Uterus (tissue), 2 donors: ENCODE measurements at regions not wholly inside any gene's neighbourhood (a gene's known extent, or its start where the extent isn't known, plus 50 kb on each side); places are given as distances from the start of the nearest gene placed in this dataset.
"Not testable (repeated sequence)": the region's sequence is repeated elsewhere in the genome, so short reads cannot be mapped to it uniquely, and the experiment has no call there.

Source experiments
- CTCF ChIP-seq, 4 experiments: fragments of 200-600 bp in 2 of 4; fragments of 450-650 bp in 2 of 4; sonication (generic) in 2 of 4; IDR thresholded peaks; one replicate each; pipeline ENCODE4 v1.5.1; 2016 to 2019; ENCODE audit warnings: antibody characterized with exemption in 4 of 4, mild to moderate bottlenecking in 2 of 4, moderate library complexity in 1 of 4
- POLR2A ChIP-seq, 2 donors: fragments of 450-650 bp; IDR thresholded peaks; one replicate each; pipeline ENCODE4 v1.6.1; 2016; ENCODE audit warnings: antibody characterized with exemption in 2 of 2, mild to moderate bottlenecking in 1 of 2, moderate library complexity in 1 of 2

- TF ChIP-seq CTCF, POLR2A (IDR thresholded peaks at IDR 0.05): not testable (repeated sequence)
Observed at GRCh38 chr7:149982537-149983112, 108.9 kb downstream of the ATP6V0E2 start.
